ENCODE measurements at regions not wholly inside any gene's neighbourhood (a gene's known extent, or its start where the extent isn't known, plus 50 kb on each side); places are given as distances from the start of the nearest gene placed in this dataset.

DNA sequence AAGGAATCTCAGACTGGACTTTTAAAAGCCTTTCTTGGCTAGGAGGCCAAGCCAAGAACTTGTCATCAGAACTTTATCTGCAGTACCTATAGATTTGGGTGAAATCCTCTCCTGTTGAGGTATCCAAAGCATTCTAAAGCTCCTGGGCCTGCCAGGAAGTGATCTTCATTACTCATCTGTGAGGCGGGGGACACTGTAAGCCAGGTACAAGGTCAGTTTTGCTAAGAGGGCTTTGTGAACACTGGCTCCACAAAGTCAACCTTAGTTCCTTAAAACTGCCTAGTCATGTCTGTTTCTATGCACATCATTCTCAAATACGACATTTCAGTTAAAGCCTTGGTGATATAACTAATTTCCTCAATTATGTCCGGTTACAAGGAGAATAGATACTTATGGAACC lies 236.7 kb downstream of the PIK3R1 start:
- DNase-seq (ENCODE audit: low spot score) = no peak

DNA sequence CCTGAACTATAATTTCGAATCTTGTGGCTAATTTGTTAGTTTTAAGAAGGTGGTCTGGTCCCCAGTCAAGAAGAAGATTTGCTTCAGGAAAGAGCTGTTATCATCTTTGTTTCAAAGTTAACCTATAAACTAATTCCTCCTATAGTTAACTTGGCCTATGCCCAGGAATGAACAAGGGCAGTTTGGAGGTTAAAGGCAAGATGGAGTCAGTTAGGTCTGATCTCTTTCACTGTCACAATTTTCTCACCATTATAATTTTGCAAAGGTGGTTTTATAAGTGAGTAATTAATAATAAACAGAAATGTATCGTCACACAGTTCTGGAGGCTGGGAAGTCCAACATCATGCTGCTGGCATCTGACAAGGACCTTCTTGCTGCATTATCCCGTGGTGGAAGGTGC lies 238.6 kb downstream of the PIK3R1 start:
- no peak for DNase-seq (ENCODE audit: low spot score)

DNA sequence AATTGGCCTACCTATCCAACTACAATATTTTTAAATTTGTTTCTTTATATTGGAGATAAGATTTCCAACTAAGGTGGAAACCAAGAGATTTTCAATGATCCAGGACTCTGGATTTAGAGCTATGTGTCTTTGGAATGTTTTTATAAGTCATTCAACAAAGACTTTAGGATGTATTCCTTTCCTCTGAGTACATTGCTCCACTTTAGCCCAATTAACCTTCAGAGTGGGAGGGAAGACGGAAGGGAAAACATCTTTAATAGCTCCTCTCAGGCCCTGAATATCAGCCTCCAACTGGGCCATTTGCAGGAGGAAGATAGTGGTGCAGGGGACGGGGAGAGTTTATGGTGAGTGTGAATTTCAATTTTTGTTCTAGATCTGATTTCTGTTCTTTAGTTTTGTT lies 239.2 kb downstream of the PIK3R1 start:
- DNase-seq (ENCODE audit: low spot score) = no peak

DNA sequence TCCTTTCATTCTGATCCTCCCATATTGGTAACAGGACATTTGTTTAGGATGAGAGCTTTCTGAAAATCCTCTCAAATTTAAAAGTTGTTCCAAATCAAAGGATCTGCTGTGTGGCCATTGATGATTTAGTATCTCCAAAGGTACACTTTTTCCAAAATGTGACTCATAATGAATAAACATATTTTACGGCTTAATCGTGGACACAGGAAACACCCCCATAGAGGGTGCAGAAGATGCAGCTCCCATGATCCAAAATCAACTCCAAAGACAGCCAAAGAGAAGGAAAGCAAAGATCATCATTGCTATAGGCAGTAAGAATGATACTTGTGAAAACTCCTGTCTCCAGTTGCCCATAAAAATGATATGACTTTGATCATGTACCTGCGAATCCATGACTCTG lies 239.7 kb downstream of the PIK3R1 start:
- DNase-seq (ENCODE audit: low spot score) = no peak

DNA sequence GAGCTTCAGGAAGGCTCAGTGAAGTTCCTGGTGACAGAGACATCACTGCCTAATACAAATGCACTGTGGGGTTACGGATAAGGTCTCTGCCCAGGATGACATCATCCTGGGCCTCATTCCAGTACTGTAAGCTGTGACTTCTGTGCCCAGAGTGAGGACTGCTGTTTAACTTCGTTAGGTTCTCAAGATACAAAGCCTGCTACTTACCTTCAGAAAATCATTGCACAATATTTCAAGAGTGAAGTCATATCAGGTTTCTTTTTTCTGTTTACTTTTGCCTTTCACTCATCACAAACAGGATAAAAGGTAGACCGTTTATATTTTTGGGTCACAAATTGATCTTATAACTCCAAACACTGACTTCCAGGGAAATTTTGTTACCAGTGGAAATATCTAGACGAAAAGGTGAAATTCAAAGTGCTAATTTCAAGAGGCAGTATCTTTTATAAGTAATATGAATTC lies 241.2 kb downstream of the PIK3R1 start:
- DNase-seq (ENCODE audit: low spot score) = peak; percentile 98

DNA sequence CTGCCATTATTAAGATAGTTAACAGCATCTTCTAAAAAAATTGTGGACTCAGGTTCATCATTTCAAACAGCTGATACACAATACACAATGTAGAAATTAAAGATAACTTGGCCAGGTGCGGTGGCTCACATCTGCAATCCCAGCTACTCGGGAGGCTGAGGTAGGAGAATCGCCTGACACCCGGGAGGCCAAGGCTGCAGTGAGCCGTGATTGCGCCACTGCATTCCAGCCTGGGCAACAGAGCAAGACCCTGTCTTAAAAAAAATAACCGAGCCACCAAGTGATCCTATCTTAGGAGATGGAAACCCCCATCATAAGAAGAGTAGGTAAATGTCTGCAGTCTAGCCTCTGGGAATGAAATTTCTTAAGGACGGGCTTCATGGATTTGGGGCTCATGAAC lies 241.7 kb downstream of the PIK3R1 start:
- peak; percentile 43 for DNase-seq (ENCODE audit: low spot score)

DNA sequence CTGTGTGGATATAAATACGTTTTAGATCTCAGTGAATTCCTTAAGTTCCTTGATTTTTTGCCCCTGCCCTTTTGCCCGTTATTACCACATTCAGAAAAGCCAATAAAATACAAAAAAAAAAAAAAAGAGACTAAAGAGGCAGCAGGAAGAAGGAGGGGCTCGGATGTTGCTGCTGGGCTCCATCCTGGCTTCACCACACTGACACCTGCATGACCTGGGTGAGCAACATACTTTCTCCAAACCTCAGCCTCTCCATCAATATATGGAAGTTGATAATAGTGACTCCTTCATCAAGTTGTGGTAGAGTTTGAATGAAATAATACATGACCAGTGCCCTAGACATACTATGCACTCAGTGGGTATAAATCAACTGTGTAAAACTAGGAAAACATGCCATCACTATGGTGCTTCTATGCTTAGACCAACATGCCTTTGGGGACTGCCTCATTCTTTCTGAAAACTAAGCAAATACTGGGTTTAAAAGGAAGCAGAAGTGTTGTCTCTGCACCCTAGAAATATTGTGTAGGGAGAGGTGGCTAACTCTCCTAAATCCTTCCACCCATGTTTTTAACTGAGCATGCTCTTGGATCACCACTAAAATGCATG lies 243.0 kb downstream of the PIK3R1 start:
- no peak for DNase-seq (ENCODE audit: low spot score)

DNA sequence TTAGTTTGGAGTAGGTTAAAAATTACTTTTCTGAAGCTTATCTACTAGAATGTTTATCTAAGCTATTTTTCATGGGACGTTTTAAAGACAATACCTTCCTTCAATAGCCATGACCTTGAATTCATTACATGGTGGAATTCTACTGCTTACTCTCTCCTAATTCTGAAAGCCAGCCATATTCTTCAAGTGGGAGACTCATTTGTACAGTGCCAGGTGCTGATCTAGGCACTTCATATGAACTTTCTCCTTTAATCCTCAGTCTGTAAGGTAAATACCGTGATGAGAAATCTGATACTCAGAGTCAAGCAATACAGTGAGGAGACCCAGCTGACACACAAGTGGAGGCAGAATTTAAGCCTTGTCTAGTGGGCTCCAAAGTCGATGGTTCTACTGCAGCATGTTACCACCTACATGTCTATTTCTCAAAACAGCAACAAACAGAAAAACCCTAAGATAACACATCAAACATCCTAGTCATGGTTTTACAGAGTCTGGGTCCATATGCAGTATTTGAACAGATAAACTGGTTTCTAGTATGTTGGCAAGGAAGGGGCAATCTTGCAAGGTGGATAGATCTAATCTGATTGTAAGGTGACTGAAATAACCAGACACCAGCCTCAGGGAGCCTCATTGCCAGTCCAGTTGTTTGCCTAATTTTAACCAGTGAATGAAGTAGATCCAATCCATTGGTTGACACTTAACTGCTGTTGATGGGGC lies 243.7 kb downstream of the PIK3R1 start:
- no peak for DNase-seq (ENCODE audit: low spot score)

DNA sequence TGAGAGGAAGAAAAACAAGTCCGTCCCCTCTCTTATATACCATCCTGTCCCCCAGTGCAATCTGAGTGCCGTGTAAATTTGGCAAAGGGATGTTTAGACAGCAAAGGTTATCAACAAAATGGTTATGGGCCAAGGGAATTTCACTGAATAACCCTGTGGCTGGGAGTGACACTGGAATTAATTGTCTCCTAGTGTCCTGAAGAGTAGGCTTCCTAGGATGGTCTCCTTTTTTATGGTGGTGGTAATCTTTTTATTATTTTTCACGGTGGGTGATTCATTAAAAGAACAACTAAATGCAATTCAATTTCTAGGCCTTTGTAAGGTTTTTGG lies 244.2 kb downstream of the PIK3R1 start:
- no peak for DNase-seq (ENCODE audit: low spot score)

DNA sequence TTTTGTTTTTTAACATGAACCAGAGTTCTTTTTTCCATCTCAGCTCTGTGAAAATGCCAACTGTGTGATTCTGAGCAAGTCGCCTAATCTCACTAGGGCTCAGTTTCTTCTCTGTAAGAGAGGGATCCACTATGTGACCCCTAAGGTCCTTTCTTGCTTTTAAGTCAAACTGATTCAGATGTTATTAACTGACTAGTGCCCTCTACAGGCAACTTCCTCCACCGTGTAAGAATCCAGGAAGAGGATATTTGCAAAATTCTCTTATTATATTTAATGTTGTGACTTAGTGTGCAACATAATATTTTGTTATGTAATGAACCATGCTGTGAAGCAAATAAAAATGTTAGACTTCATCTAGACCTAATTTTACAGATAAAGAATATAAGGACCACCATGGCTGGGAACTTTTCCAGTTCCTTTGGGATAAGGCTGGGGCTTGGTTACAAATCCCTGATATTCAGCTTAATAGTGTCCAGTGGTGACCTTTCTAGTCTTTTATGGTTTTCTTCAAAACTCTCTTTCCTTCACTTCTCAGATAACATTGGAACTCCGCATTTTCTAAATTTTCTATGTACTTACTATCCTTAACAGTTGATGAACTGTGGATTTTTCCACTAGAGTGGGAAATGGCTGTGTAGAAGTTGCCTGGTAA lies 244.7 kb downstream of the PIK3R1 start:
- DNase-seq (ENCODE audit: low spot score) = peak; percentile 62

DNA sequence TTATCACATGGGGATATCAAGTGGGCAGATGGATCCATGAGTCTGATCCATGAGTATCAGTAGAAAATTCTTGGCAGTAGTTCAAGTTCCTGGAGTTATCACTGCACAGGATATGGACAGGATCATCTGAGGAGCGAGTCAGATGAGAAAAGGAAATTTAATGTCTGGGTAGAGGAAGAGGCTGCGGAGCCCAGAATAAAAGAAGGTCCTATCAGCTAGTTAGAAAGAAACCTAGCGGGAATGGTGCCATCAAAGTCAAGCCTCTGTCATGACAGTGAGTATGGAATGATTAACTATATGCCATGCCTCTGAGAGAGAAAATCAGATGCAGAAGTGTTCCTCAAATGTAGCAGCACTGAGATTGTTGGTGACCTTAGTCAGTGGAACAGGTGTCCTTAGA lies 248.1 kb downstream of the PIK3R1 start:
- peak; percentile 70 for DNase-seq (ENCODE audit: low spot score)

DNA sequence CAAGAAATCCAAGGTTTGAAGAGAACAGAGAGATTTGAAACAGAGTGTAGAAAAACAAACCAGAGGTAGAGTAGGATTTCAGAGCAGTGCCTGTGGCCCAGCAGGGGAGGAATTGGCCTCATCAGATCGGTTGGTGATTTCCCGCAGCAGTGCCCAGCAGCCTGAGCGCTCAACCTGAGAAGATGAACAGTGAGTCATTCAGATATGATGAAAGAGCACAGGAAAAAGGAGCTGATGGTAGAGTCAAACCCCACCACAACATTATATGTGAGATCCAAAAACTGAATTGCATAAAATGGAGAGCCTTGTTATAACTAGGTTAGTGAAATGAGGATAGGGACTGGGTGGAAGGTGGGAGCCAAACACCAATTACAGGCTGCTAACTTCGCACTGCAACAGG lies 248.9 kb downstream of the PIK3R1 start:
- DNase-seq (ENCODE audit: low spot score) = peak; percentile 89

DNA sequence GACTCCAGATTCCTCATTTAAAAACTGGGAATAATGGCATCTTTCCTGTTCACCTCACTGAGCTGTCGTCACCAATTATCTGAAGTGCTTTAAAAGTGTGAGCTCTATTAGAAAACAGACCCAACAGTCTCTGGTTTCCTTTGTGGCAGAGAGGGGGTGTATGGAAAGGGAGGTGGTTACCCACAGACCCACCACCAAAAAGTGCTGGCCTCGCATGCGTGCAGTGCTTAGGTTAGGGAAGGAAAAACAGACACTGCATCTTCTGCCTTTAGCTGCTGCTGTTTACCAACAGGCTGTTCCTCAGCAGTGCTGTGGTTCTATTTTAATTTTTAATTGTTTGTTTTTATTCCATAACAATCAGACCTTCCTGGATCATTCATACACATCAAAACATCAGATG lies 249.6 kb downstream of the PIK3R1 start:
- DNase-seq (ENCODE audit: low spot score) = no peak

DNA sequence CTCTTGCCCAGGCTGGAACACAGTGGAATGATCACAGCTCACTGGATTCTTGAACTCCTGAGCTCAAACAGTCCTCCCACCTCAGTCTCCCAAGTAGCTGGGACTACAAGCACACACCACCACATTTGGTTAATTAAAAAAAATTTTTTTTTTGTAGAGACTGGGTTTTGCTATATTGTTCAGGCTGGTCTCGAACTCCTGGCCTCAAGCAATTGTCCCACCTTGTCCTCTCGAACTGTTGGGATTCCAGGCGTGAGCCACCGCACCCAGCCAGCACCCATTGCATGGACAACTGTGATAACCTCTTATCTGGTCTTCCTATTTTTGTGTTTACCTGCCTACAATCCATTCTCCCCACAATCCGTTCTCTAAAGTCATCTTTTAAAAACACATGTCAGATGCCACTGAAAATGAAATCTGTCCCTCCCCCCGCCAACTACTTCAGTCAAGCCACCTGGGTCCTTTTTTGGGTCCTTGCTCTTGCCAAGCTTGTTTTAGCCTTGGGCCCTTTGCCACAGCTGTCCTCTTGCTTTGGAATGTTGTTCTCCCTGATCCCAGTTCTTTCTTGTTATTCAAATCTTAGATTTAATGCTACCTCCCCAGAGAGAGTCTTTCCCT lies 250.5 kb downstream of the PIK3R1 start:
- DNase-seq (ENCODE audit: low spot score) = no peak

DNA sequence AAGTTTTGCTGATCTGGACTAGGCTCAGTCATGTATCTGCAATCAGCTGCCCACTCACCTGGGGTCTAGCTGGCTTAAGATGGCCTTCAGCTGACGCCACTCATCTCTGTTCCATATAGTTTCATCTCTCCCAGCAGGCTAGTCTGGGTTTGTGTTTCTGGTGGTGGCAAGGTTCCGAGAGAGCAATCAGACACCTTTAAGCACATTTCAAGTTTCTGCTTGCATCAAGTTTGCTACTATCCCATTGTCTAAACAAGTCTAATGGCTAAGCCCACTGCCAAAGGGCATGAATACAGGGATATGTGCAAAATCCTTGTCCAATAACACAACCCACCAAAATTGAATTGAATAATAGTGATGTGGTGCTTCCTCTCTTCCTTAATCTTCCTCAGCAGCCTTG lies 251.7 kb downstream of the PIK3R1 start:
- DNase-seq (ENCODE audit: low spot score) = no peak

DNA sequence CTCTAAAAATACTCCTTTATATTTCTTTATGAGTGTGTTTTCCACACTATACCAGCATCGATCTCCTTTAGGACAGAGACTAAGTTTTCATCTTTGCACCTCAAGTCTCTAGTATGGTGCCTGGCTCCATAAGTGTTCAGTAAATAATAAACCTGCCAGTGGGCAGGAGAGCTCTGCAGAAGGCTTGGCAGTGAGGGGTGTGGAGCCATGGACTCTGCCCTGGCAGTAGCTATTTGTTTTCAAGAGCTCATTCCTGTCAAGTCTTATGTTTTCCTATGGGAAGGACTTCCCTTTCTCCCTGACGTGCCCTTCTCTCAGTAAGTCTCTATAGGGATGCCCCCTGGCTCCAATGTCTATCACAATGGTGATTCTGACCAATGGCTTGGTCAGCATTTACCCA lies 252.2 kb downstream of the PIK3R1 start:
- no peak for DNase-seq (ENCODE audit: low spot score)

DNA sequence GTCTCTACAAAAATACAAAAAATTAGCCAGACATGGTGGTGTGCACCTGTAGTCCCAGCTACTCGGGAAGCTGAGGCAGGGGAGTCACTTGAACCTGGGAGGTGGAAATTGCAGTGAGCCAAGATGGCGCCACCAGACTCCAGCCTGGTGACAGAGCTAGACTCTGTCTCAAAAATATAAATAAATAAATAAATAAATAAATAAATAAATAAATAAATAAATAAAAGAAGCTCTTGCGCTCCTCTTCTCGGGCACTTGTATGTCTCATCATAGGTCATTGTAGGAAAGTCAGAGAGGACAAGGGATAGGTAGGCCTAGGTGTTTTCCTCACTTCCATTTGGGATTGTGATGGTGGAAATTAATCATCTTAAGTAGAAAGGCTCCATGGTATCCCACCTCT lies 252.8 kb downstream of the PIK3R1 start:
- no peak for DNase-seq (ENCODE audit: low spot score)

DNA sequence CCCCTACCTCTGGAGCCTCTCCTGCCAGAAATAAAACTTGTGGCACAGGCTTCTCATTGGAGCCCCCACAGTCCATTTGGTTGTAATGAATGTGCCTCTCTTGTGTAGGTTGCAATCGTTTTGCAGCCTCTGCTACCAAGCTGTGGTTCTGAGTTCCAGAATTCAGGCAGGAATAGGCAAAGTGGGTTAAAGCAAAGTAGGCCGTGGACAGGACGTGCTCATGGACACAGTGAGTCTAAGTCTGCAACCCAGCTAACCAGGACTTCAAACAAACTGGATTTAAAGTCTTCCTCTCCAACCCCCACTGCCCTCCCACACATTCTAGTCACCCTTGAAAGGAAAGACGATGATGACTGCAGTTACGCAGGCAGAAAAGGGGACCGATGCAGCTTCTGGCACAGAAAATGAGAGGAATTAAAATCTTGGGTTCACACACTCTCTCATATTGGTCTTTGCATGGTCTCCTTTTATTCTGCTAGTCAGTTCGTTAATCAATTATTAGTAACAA lies 260.0 kb downstream of the PIK3R1 start:
- no peak for DNase-seq (ENCODE audit: low spot score)

DNA sequence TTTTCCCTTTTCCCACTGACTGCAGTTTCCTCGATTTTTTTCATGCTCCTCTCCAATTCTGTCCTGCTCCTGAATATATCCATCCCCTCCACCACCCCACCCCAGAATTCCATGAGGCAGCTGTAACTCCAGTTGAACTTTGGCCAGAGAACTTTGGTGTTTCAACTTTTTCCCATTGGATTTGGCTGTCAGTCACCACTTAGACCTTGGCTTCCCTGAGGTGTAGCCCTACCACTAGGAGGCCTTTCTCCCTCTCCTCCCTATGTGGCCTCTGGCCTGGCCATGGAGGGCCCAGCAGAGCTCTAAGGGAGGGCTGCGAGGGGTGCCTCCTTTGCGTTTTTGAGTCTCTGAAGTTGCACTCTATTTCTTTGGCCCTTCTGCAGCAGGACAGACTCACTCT lies 261.3 kb downstream of the PIK3R1 start:
- DNase-seq (ENCODE audit: low spot score) = no peak

DNA sequence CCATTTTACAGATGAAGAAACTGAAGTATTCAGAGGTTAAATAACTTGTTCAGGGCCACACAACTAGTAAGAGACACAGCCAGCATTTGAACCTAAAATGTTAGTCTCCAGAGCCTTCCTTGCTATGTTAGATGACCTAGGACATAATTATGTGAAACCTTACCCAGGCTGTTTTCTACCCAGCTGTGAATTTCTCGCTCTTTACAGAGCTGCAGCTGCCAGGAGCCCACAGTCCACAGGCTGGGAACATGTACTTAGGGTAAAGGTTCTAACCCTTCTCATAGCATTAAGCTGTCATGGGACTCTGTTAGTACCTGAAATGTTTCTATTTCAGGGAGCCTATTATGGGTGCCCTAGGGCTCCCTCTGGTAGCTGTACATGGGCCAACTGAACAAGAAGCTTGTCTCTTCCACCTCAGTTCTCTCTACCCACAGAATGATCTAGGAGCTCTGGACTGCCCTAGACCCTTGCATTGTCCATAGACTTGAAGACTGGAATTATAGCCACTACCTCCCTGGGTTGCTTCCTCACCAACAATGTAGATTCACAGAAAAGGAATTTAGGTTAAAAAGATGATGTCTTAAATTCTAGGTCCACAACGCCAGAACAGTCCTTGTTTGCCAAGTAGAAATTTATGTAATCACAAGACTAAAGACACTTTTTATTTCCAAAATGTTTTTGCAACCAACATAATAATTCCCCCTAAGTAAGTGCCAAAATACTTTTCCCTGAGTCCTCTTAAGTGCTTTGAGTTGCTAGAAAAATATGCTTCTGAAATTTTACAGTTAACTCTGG lies 262.9 kb downstream of the PIK3R1 start:
- no peak for DNase-seq (ENCODE audit: low spot score)

DNA sequence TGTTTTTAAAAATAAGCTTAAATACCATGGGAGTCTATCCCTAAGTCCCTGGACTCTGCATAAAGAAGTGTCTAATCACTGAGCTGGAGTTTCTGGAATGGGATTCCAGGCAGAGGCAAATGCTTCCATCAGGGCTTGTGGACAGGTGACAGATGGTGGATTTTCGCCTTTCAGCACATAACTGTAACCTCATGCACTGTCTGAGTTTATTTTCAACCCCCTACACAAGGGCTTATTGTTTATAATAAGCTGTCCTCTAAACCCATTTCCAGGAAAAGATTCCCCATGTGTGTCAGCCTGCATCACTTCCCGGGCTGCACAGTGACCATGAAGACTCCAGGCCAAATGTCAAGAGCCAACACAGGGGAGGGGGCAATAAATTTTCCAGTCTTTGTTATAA lies 264.0 kb downstream of the PIK3R1 start:
- DNase-seq (ENCODE audit: low spot score) = no peak

DNA sequence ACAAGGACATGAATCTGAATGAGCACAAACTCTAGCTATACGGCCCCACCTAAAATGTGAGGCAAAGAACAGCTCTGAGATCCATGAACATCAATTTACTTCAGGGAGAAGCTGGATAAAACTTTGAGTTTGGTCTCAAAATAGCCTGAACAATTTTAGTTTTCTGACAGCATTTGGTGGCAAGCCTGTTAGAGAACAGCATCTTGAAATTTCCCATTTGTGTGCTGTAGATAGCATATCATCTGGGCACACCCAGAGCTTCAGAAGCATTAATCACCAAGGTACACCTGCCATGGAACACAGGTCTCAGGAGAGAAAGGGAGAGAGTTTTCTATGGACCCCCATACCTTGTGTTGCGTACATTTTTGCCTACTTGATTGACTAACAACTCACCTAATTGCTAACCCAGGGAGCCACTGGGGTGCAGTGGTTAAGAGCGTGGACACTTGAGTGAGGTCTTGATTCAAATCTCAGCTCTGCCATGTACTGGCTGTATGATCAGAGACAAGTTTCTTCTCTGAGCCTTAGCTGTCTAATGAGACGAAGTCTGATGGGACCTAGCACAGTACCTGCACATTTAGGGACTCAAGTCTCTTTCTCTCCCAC lies 264.9 kb downstream of the PIK3R1 start:
- DNase-seq (ENCODE audit: low spot score) = no peak
